ENCODE measurements at regions not wholly inside any gene's neighbourhood (a gene's known extent, or its start where the extent isn't known, plus 50 kb on each side); places are given as distances from the start of the nearest gene placed in this dataset.

GRCh38 chr5:74465724-74466123 is 174.8 kb downstream of the ENC1 start:
- no peak overlapping the region for H3K27ac ChIP-seq (ENCODE audit: low read depth)
- H3K9me3 Mint-ChIP-seq = no peaks in the 10 kb centered on the region
- no peaks in the 10 kb centered on the region for H4K20me1 ChIP-seq (replicated peaks; ENCODE audit: insufficient read depth)
- no peak for ATAC-seq
- no peaks in the 10 kb centered on the region for H3F3A ChIP-seq (replicated peaks; ENCODE audit: low read depth)
- peaks cover 3% of the 10 kb centered on the region for H3K27me3 Mint-ChIP-seq (ENCODE audit: insufficient read depth, low read depth, poor library complexity)
- H3K4me1 ChIP-seq (ENCODE audit: insufficient read depth) = no peaks in the 10 kb centered on the region
- no peak overlapping the region for H3K27ac Mint-ChIP-seq
- no peaks in the 10 kb centered on the region for H3K79me2 ChIP-seq (replicated peaks; ENCODE audit: insufficient read depth)
- no peak for DNase-seq (ENCODE audit: low spot score)
- no peak for TF ChIP-seq ZNF331 (CRISPR knock-in tag; IDR thresholded peaks at IDR 0.05; ENCODE audit: low read depth)
- no peak for TF ChIP-seq NANOG (IDR thresholded peaks at IDR 0.05; ENCODE audit: borderline replicate concordance)
- TF ChIP-seq CREB1 (CRISPR knock-in tag; IDR thresholded peaks at IDR 0.05; ENCODE audit: low read depth) = no peak
- TF ChIP-seq JUNB (IDR thresholded peaks at IDR 0.05; ENCODE audit: unreplicated experiment) = no peak
- TF ChIP-seq EZH2 (IDR thresholded peaks at IDR 0.05; ENCODE audit: low read depth, unreplicated experiment) = no peak
- TF ChIP-seq EZH2phosphoT487 (IDR thresholded peaks at IDR 0.05; ENCODE audit: unreplicated experiment) = no peak
- TF ChIP-seq, protein P1, sequence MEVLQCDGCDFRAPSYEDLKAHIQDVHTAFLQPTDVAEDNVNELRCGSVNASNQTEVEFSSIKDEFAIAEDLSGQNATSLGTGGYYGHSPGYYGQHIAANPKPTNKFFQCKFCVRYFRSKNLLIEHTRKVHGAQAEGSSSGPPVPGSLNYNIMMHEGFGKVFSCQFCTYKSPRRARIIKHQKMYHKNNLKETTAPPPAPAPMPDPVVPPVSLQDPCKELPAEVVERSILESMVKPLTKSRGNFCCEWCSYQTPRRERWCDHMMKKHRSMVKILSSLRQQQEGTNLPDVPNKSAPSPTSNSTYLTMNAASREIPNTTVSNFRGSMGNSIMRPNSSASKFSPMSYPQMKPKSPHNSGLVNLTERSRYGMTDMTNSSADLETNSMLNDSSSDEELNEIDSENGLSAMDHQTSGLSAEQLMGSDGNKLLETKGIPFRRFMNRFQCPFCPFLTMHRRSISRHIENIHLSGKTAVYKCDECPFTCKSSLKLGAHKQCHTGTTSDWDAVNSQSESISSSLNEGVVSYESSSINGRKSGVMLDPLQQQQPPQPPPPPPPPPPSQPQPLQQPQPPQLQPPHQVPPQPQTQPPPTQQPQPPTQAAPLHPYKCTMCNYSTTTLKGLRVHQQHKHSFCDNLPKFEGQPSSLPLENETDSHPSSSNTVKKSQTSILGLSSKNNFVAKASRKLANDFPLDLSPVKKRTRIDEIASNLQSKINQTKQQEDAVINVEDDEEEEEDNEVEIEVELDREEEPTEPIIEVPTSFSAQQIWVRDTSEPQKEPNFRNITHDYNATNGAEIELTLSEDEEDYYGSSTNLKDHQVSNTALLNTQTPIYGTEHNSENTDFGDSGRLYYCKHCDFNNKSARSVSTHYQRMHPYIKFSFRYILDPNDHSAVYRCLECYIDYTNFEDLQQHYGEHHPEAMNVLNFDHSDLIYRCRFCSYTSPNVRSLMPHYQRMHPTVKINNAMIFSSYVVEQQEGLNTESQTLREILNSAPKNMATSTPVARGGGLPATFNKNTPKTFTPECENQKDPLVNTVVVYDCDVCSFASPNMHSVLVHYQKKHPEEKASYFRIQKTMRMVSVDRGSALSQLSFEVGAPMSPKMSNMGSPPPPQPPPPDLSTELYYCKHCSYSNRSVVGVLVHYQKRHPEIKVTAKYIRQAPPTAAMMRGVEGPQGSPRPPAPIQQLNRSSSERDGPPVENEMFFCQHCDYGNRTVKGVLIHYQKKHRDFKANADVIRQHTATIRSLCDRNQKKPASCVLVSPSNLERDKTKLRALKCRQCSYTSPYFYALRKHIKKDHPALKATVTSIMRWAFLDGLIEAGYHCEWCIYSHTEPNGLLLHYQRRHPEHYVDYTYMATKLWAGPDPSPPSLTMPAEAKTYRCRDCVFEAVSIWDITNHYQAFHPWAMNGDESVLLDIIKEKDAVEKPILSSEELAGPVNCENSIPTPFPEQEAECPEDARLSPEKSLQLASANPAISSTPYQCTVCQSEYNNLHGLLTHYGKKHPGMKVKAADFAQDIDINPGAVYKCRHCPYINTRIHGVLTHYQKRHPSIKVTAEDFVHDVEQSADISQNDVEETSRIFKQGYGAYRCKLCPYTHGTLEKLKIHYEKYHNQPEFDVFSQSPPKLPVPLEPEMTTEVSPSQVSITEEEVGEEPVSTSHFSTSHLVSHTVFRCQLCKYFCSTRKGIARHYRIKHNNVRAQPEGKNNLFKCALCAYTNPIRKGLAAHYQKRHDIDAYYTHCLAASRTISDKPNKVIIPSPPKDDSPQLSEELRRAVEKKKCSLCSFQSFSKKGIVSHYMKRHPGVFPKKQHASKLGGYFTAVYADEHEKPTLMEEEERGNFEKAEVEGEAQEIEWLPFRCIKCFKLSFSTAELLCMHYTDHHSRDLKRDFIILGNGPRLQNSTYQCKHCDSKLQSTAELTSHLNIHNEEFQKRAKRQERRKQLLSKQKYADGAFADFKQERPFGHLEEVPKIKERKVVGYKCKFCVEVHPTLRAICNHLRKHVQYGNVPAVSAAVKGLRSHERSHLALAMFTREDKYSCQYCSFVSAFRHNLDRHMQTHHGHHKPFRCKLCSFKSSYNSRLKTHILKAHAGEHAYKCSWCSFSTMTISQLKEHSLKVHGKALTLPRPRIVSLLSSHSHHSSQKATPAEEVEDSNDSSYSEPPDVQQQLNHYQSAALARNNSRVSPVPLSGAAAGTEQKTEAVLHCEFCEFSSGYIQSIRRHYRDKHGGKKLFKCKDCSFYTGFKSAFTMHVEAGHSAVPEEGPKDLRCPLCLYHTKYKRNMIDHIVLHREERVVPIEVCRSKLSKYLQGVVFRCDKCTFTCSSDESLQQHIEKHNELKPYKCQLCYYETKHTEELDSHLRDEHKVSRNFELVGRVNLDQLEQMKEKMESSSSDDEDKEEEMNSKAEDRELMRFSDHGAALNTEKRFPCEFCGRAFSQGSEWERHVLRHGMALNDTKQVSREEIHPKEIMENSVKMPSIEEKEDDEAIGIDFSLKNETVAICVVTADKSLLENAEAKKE (CRISPR knock-in tag; IDR thresholded peaks at IDR 0.05) = no peak
- TF ChIP-seq REST (IDR thresholded peaks at IDR 0.05; ENCODE audit: unreplicated experiment) = no peak
- TF ChIP-seq POLR2AphosphoS5 (IDR thresholded peaks at IDR 0.05; ENCODE audit: low read depth) = no peak
- TF ChIP-seq CTCF (conservative IDR thresholded peaks at IDR 0.05; ENCODE audit: low read depth in 2 of 2) = no peak
- no peak for TF ChIP-seq ZNF114 (CRISPR knock-in tag; IDR thresholded peaks at IDR 0.05)
- no peak for TF ChIP-seq ETS1 (IDR thresholded peaks at IDR 0.05)
- no peak for TF ChIP-seq STAT1 (IDR thresholded peaks at IDR 0.05; ENCODE audit: unreplicated experiment)
- no peak overlapping the region for H3K4me2 ChIP-seq
- H3K36me3 ChIP-seq (ENCODE audit: insufficient read depth) = no peaks in the 10 kb centered on the region
- H3K36me3 Mint-ChIP-seq (ENCODE audit: low read depth) = no peaks in the 10 kb centered on the region
- H3K4me3 ChIP-seq = no peak overlapping the region
- no peak overlapping the region for H2AFZ ChIP-seq
- no peaks in the 10 kb centered on the region for H3K27me3 ChIP-seq (ENCODE audit: insufficient read depth)
- peaks cover 3% of the 10 kb centered on the region; the same call in 1 of the 2 replicates for H3K9me2 ChIP-seq (ENCODE audit: insufficient read depth)
- peaks cover 6% of the 10 kb centered on the region; the same call in 2 of the 3 replicates for H3K4me1 Mint-ChIP-seq
- H3K4me3 Mint-ChIP-seq = no peak overlapping the region

Measured in GM23338 (cell line).